ENCODE measurements at regions not wholly inside any gene's neighbourhood (a gene's known extent, or its start where the extent isn't known, plus 50 kb on each side); places are given as distances from the start of the nearest gene placed in this dataset.

- TF ChIP-seq, protein P1, sequence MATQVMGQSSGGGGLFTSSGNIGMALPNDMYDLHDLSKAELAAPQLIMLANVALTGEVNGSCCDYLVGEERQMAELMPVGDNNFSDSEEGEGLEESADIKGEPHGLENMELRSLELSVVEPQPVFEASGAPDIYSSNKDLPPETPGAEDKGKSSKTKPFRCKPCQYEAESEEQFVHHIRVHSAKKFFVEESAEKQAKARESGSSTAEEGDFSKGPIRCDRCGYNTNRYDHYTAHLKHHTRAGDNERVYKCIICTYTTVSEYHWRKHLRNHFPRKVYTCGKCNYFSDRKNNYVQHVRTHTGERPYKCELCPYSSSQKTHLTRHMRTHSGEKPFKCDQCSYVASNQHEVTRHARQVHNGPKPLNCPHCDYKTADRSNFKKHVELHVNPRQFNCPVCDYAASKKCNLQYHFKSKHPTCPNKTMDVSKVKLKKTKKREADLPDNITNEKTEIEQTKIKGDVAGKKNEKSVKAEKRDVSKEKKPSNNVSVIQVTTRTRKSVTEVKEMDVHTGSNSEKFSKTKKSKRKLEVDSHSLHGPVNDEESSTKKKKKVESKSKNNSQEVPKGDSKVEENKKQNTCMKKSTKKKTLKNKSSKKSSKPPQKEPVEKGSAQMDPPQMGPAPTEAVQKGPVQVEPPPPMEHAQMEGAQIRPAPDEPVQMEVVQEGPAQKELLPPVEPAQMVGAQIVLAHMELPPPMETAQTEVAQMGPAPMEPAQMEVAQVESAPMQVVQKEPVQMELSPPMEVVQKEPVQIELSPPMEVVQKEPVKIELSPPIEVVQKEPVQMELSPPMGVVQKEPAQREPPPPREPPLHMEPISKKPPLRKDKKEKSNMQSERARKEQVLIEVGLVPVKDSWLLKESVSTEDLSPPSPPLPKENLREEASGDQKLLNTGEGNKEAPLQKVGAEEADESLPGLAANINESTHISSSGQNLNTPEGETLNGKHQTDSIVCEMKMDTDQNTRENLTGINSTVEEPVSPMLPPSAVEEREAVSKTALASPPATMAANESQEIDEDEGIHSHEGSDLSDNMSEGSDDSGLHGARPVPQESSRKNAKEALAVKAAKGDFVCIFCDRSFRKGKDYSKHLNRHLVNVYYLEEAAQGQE (IDR thresholded peaks at IDR 0.05; ENCODE audit: insufficient read depth in 1 of 2, low read depth in 2 of 2, low read length in 2 of 2), result no peak
- TF ChIP-seq POLR2AphosphoS5 (IDR thresholded peaks at IDR 0.05; ENCODE audit: low read depth, low read length) (no peak), TAF1 (IDR thresholded peaks at IDR 0.05; ENCODE audit: borderline replicate concordance, insufficient read depth, low read length) (no peak), SIN3A (IDR thresholded peaks at IDR 0.05; ENCODE audit: borderline replicate concordance, insufficient read depth, low read length) (no peak), FOXP2 (optimal IDR thresholded peaks at IDR 0.05; ENCODE audit: borderline replicate concordance, extremely low read depth, extremely low read length, insufficient read depth) (no peak)
Measured at GRCh38 chr6:109271622-109272021, 110.6 kb downstream of the CD164 start.

Data from PFSK-1 (cell line).